ENCODE measurements at regions not wholly inside any gene's neighbourhood (a gene's known extent, or its start where the extent isn't known, plus 50 kb on each side); places are given as distances from the start of the nearest gene placed in this dataset.

- DNase-seq, result no peak
Observed at GRCh38 chr9:109830545-109830944, 50.5 kb downstream of the PALM2AKAP2 start.

- DNase-seq, result no peak
Observed at GRCh38 chr9:109831998-109832658, 52.1 kb downstream of the PALM2AKAP2 start.

GRCh38 chr9:109834855-109835254 is 54.9 kb downstream of the PALM2AKAP2 start:
- no peak for DNase-seq

GRCh38 chr9:109843641-109844040 is 63.6 kb downstream of the PALM2AKAP2 start:
- no peak for DNase-seq

- no peak for DNase-seq
Observed at GRCh38 chr9:109845226-109845625, 65.2 kb downstream of the PALM2AKAP2 start.

GRCh38 chr9:109846776-109847175 is 66.8 kb downstream of the PALM2AKAP2 start:
- DNase-seq, result no peak

GRCh38 chr9:109852556-109852955 is 72.6 kb downstream of the PALM2AKAP2 start:
- DNase-seq, result no peak

GRCh38 chr9:109855540-109855939 is 75.5 kb downstream of the PALM2AKAP2 start:
- DNase-seq, result no peak

- DNase-seq, result no peak
Observed at GRCh38 chr9:109856785-109857184, 76.8 kb downstream of the PALM2AKAP2 start.

- no peak for DNase-seq
Observed at GRCh38 chr9:109857336-109857735, 77.3 kb downstream of the PALM2AKAP2 start.

GRCh38 chr9:109859447-109859846 is 79.4 kb downstream of the PALM2AKAP2 start:
- no peak for DNase-seq

GRCh38 chr9:109860521-109860920 is 80.5 kb downstream of the PALM2AKAP2 start:
- no peak for DNase-seq

GRCh38 chr9:109861499-109861898 is 81.5 kb downstream of the PALM2AKAP2 start:
- no peak for DNase-seq

- no peak for DNase-seq
Observed at GRCh38 chr9:109861918-109862317, 81.9 kb downstream of the PALM2AKAP2 start.

- DNase-seq, result no peak
Observed at GRCh38 chr9:109862452-109862851, 82.5 kb downstream of the PALM2AKAP2 start.

GRCh38 chr9:109863961-109864360 is 84.0 kb downstream of the PALM2AKAP2 start:
- no peak for DNase-seq

- DNase-seq, result no peak
Observed at GRCh38 chr9:109865521-109865920, 85.5 kb downstream of the PALM2AKAP2 start.

- DNase-seq, result no peak
Observed at GRCh38 chr9:109868207-109868606, 88.2 kb downstream of the PALM2AKAP2 start.

GRCh38 chr9:109868722-109869121 is 88.7 kb downstream of the PALM2AKAP2 start:
- no peak for DNase-seq

GRCh38 chr9:109870365-109870764 is 90.4 kb downstream of the PALM2AKAP2 start:
- no peak for DNase-seq

- DNase-seq, result no peak
Observed at GRCh38 chr9:109872901-109873300, 92.9 kb downstream of the PALM2AKAP2 start.

- DNase-seq, result no peak
Observed at GRCh38 chr9:109875495-109876129, 95.6 kb downstream of the PALM2AKAP2 start.

GRCh38 chr9:109880276-109881169 is 100.5 kb downstream of the PALM2AKAP2 start:
- DNase-seq, result peak in 1 of 2 donors; percentile 29

GRCh38 chr9:109883623-109884022 is 103.6 kb downstream of the PALM2AKAP2 start:
- no peak for DNase-seq

Measured in CD4-positive, alpha-beta T cell treated with Interleukin-4 for 1 hour (primary cell).